GM13976 (cell line): ENCODE measurements at regions not wholly inside any gene's neighbourhood (a gene's known extent, or its start where the extent isn't known, plus 50 kb on each side); places are given as distances from the start of the nearest gene placed in this dataset.

Source experiments
- DNase-seq: peaks from one replicate; pipeline ENCODE4 v3.0.0; 2012; ENCODE audit warnings: low spot score
- CTCF ChIP-seq: IDR thresholded peaks from 2 replicates; pipeline ENCODE4 v1.5.1; 2012; ENCODE audit warnings: borderline replicate concordance, mild to moderate bottlenecking; ENCODE audit not compliant: insufficient read depth; ENCODE audit errors: extremely low read depth, missing control alignments, control extremely low read depth
- in situ Hi-C: fragments of 300-500 bp; cut with MboI; formaldehyde crosslinking; loops from one replicate; pipeline ENCODE4 v1.12.0; 2022; ENCODE audit warnings: low sequenced_read_pairs, mixed read lengths, inconsistent platforms; ENCODE audit not compliant: unreplicated experiment

GRCh38 chr11:128372977-128373376, 214.4 kb downstream of the ETS1 start:
- DNase-seq: no peak
- no peak for TF ChIP-seq CTCF
- in situ Hi-C loops: no loop called here

- DNase-seq: no peak
- in situ Hi-C loops: no loop called here
- TF ChIP-seq CTCF: no peak
Measured at GRCh38 chr11:128367573-128367972, 219.8 kb downstream of the ETS1 start.

GRCh38 chr11:128365044-128365443, 222.3 kb downstream of the ETS1 start:
- in situ Hi-C loops: no loop called here
- no peak for DNase-seq
- no peak for TF ChIP-seq CTCF

GRCh38 chr11:128361451-128362020, 225.8 kb downstream of the ETS1 start:
- in situ Hi-C loops: no loop called here
- no peak for TF ChIP-seq CTCF
- DNase-seq: no peak

GRCh38 chr11:128359515-128359914, 227.8 kb downstream of the ETS1 start:
- no peak for TF ChIP-seq CTCF
- in situ Hi-C loops: no loop called here
- DNase-seq: no peak

- in situ Hi-C loops: no loop called here
- DNase-seq: no peak
- no peak for TF ChIP-seq CTCF
Measured at GRCh38 chr11:128357073-128357472, 230.3 kb downstream of the ETS1 start.

- in situ Hi-C loops: no loop called here
- no peak for DNase-seq
- no peak for TF ChIP-seq CTCF
Measured at GRCh38 chr11:128355558-128355957, 231.8 kb downstream of the ETS1 start.
